GM20431 (cell line): ENCODE measurements at regions not wholly inside any gene's neighbourhood (a gene's known extent, or its start where the extent isn't known, plus 50 kb on each side); places are given as distances from the start of the nearest gene placed in this dataset.
"Not testable (repeated sequence)": the region's sequence is repeated elsewhere in the genome, so short reads cannot be mapped to it uniquely, and the experiment has no call there.

Source experiments
- in situ Hi-C: fragments of 300-500 bp; cut with MseI, MboI; formaldehyde crosslinking; loops from one replicate; pipeline ENCODE4 v1.15.0; 2020; ENCODE audit warnings: low sequenced_read_pairs; ENCODE audit not compliant: unreplicated experiment

DNA sequence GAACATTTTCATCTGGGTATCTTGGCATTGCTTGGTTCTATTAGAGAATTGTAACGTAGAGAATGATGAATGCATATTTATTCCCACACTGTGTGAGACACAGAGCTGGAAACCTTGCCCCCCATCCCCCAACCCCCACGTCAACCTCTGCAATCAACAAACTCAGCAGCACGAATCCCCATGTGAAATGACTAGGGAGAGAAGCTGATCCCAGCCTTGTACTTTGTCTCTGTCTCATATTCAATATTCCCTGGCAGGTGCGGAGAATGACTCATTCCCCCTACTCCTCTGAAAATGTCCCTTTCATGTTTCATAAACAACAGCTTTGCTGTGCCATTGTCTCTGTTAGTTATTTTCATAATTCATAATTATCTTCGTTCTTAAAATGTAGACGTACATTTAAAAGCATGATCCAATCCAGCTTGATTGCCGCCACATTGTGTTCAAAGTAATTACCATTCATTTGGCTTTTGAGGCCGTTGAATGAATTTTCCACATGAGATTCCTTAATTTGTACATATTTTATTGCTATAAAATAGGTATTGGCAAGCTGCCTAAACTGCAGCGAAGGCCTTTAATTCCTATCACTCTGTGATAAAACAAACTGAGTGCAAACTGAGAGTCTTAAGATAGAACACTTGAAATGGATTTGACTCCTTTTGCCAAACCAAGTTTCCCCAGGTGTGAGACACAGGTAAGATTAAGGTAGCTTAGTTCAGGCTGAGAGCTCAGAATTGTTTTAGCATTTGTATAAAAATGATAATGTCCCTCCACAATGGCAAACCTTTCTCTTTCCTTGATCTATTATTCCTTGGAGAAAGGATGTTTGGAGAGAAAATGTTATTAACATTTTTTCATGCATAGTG is 920.2 kb downstream of the TYW1 start:
- in situ Hi-C loops = no loop called here

DNA sequence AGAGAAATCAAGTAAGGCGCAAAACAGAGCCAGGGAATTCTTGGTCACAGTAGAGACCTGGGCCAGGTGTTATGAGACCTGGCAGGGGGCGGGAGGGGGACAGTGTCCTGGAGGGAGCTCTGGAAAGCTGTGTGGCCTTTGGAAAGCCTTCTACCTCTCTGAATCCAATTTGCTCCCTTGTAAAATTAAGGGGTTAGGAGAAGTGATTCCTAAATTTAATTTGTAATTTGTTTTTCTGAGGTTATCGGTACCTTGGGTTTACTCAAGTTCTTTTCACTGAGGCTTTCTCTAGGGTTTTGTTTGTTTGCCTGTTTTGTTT is 920.8 kb downstream of the TYW1 start:
- in situ Hi-C loops = no loop called here

DNA sequence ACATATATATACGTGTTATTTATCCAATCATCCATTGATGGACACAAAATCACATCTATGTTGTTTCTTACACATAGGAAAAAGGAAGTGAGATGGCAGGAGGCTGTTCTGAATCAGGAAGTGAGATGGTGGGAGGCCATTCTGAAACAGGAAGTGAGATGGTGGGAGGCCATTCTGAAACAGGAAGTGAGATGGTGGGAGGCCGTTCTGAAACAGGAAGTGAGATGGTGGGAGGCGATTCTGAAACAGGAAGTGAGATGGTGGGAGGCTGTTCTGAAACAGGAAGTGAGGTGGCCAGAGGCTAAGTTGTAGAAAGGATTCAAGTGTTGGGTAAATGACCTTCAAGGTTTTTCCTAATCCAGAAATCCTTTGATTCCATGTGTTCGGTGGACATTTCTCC is 921.5 kb downstream of the TYW1 start:
- in situ Hi-C loops = no loop called here

DNA sequence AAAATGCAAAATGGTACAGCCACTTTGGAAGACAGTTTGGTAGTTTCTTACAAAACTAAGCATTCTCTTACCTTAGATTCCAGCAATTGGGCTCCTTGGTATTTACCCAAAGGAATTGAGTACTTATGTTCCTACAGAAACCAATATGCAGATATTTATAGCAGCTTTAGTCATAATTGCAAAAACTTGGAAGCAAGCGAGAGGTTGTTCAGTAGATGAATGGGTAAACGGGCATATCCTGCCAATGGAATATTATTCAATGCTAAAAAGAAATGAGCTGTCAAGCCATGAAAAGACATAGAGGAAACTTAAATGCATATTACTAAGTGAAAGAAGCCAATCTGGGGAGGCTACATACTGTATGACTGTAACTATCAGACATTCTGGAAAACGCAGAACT is 926.7 kb downstream of the TYW1 start:
- in situ Hi-C loops = no loop called here

DNA sequence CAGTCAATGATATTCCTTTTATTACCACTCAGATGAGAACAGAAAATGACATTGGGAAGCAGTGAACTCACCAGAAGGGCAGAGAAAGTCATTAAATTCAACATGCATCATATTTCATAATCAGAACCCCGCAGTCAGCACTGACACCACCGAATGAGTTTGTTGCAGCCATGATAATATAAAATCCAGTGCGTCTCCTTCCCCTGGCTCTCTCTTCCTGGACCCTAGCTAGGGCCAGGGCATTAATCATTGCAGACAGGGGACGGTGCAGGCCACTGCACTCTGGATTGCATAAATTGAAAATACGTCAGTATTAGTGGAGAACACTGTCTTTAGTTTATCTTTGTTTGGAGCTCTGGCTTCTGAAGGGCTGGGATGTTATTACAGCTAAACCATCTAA is 931.5 kb downstream of the TYW1 start:
- in situ Hi-C loops = no loop called here

DNA sequence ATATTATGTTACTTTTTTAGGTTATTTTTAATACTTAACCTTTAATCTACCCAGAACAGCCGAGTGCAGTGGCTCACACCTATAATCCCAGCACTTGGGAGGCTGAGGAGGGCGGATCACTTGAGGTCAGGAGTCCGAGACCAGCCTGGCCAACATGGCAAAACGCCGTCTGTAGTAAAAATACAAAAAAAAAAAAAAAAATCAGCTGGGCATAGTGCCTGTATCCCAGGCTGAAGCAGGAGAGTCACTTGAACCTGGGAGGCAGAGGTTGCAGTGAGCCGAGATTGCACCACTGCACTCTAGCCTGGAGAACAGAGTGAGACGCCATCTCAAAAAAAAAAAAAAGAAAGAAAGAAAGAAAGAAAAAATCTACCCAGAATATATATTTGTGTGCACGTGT is 939.8 kb downstream of the TYW1 start:
- in situ Hi-C loops = not testable (repeated sequence)

DNA sequence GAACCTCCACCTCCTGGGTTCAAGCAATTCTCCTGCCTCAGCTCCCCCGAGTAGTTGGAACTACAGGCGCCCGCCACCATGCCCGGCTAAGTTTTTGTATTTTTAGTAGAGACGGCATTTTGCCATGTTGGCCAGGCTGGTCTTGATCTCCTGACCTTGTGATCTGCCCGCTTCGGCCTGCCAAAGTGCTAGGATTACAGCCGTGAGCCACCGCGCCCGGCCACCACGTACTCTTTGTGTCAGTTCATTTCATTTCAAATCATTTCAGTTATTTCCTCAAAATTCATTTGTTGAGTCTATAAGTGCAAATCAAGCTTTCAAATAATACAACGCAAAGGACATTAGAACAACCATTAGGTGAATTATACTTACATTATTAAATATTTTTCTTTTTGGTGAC is 943.8 kb downstream of the TYW1 start:
- in situ Hi-C loops = no loop called here

DNA sequence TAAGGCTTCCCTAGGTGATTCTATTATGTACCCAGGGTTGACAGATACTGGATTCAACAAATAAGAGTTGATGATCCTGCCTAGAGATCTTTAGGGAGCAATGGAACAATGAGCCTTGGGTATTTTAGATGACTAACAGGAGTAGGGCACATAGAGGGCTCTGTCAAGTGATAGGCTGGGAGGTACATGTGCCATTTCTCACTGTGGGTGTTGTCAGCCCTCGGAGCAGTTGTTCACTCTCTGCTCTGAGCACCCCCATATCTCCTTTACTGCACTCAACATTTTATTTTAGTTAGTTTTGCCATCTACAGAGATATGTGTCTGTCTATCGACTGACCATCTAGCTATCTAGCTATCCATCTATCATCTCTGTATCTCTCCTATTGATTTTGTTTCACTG is 950.6 kb downstream of the TYW1 start:
- in situ Hi-C loops = no loop called here

DNA sequence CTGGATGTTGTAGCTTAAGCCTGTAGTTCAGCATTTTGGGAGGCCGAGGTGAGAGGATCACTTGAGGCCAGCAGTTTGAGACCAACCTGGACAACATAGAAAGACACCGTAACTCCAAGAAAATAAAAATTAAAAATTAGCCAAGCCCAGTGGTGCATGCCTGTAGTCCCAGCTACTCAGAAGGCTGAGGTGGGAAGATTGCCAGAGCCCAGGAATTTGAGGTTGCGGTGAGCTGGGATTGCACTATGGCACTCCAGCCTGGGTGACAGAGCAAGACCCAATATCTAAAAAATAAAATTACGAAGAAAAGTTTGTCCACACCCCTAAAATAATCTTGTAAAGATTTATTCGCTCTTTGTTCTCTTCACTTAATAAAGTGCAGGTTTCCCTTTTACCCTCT is 951.0 kb downstream of the TYW1 start:
- in situ Hi-C loops = no loop called here

DNA sequence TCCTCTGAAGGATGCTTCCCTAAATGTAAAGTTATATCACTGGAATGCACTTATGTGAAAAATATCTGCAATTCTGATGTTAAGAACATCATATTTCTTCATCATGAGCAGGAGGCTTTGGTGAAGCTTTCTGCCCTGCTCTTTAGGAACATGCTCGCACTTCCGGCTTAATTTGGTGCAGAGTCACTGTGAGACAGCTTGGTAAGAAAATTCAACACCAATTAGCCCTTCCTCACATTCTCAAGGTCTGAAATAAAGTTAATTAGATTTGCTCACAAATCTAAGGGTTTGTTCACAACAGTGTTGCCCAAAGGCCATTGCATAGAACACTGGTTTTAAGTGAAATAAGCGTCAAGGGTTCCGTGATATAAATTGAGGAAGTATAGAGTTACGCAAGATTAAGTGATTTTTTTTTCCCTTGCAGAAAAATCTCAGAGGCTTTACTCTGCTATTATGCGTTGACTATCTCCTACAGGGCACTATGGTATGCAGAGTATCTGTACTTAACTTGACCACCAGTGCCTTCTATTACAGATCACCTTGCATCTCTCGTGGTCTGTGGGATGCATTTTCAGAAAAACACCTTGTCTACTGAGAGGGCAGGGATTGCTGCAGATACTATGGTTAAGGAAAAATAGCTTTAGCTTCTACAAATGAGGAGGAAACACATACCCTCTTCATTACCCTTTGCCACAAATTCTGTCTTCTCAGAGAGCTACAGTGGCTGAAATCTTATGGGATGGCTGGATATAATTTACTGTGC is 953.9 kb downstream of the TYW1 start:
- in situ Hi-C loops = no loop called here

DNA sequence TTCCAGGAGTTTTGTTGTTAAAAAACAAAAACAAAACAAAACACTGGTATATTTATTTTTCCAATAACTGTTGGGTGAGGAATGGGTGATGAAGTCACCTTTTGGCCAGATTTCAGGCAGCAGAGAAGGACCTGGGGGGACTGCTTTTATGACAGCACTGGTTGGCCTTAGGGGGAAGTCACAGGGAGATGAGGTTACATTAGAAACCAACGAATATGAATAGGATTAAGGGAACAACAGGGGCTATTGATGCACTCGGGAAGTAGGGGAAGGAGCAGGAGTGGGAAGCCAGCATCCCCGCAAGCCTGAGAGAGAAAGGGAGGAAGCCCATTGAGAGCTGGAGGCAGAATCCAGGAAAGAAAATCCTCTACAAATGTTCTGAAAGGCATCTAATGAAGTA is 958.4 kb downstream of the TYW1 start:
- in situ Hi-C loops = no loop called here

DNA sequence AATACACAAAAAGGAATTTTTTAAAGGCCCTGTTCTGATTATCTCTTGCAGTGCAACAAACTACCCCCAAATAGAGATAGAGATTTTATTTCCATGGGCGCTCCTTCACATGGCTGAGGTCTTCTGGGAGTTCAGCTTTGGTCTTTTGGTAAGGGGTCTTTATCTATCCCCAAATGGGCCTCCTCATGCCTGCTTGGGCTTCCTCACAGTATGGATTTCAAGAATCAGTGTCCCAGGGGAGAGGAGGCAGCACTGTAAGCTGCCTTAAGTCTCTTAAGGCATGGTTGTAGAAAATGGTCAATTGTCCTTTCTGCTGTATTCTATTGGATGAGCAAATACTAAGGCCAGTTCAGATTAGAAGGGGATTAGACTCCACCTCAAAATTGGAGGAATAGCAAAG is 966.2 kb downstream of the TYW1 start:
- in situ Hi-C loops = no loop called here

DNA sequence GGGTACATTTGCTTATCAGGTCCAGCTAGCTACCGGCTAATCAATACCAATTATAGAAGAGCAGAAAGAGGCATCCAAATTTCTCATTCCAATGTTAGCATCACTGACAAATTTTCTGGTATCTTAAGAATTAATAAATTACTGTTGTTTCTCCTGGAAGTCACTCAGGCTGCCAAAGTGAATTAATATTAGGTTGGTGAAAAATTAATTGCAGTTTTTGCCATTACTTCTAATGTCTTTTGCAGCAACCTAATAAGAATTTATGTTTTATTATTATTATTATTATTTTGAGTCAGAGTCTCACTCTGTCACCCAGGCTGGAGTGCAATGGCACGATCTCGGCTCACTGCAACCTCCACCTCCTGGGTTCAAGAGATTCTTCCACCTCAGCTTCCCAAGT is 979.9 kb downstream of the TYW1 start:
- in situ Hi-C loops = no loop called here

DNA sequence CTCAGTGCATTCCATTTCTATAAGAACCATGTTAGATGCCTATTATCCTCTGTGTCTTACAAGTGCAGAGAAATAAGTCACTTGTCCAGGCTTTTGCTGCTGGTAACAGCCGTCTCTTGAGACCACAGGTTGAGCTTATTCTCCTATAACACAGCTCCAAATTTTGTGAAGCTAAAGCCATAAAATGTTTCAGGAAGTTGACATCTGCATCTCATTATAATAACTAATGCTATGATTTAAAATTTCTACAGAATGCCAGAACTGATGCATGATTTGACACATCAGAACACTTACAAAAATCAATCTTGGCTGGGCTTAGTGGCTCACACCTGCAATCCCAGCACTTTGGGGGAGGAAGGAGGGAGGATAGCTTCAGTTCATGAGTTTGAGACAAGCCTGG is 986.9 kb downstream of the TYW1 start:
- in situ Hi-C loops = no loop called here

DNA sequence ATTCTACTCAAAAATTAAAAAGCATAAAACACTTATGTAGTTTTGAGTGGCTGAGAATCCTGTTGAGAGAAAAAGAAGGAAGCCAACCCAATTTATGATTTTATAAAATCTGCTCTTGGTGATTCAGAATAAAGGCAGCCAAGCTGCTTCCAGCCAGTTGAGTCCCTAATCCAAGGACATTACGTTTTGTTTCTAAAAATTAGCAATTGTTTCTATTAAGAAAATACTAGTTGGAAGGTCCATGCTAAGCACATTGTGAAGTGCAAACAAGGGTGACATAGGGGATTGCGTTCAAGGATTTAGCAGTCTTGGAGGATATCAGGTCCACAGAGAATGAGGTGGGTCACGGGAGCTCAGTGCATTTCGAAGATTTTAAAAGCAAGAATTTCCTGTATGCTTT is 987.7 kb downstream of the TYW1 start:
- in situ Hi-C loops = no loop called here

DNA sequence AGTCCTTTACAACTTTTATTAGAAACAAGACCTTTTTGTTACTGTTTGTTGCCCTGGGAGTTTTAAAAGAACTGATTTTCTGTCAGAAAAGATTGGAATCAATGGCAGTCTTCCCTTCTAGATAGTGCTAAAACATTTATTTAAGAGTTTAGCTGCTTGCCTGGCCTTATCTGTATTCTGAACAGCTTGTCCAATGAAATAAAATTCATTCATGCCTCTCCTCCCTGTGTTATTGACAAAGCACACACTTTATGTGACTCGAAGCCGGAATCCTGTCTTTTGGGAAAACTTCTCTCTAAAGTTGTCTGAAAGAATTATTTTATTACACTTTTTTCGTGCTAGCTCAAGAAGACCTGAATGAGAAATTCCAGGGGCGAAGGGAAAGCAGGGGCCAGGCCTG is 992.5 kb downstream of the TYW1 start:
- in situ Hi-C loops = no loop called here

DNA sequence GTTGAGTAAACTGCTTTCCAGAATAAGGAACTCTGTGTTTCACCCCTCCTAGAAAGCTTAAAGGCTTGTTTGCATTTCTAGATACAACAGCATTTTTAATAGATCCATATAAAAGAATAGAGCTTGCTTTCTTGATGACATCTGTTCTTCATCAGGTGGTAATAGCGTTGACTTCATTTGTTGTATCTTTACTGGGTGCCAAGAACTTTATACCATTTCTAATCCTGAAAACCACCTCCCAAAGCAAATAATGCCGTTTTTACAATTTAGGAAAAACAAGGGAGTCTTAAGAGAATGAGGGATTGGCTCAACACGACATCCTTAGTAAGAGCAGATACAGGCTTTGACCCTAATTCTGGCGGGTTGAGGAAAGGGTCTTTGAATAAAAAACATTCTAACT is 993.4 kb downstream of the TYW1 start:
- in situ Hi-C loops = no loop called here

DNA sequence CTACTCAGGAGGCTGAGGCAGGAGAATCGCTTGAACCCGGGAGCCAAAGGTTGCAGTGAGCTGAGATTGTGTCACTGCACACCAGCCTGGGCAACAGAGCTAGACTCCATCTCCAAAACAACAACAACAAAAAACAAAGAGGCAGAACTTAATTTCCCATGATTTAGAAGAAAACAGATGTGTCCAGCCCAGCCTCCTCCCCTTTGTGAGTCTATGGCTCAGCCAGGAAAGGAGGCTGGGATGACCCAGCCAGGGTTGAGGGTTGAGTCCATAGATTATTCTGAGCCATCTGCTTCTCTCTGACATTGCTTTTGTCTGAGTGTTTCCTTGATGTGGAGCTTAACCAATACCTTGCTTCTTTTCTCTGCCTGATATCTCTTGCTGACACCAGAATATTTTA is 994.1 kb downstream of the TYW1 start:
- in situ Hi-C loops = no loop called here

DNA sequence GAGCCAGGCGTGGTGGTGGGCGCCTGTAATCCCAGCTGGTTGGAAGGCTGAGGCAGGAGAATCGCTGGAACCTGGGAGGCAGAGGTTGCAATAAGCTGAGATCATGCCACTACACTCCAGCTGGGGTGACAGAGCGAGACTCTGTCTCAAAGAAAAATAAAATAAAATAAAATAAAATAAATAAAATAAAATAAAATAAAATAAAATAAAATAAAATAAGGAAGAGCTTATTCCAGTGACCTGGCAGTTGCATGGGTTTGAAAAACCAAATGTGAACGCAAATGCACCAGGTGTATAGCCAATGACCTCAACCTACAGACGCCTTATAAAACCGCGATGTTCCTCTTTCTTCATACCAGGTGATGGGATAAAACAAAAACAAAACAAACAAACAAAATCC is 995.7 kb downstream of the TYW1 start:
- in situ Hi-C loops = no loop called here

DNA sequence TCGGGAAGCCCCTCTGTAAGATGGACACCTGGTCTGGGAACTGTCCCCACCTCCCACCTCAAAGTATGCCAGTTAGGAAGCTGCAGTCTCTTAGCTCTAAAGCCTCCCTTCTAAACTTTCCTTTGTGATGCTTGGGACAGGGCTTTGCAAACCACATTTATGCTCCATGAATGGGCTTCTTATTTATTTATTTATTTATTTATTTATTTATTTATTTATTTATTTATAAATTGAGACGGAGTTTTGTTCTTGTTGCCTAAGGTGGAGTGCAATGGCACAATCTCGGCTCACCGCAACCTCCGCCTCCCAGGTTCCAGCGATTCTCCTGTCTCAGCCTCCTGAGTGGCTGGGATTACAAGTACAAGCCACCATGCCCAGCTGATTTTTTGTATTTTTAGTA is 1009.4 kb downstream of the TYW1 start:
- in situ Hi-C loops = no loop called here

DNA sequence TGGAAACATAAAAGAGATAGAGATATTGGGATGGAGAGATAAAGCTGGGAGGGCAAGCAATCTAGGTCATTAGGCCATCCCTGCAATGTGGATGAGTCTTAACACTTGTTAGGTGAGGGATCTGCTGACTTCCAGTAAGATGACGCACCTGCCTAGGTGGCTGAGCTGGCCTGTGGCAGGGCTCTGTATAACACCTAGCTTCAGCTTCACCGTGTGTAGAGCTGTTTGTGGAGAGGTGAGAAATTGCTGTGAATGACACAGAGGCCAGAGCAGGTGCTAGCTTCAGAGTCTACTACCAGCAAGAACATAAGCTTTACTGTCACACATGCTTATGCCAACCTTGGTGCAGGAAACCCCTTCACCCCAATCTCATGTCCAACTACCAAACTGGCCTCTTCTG is 1010.0 kb downstream of the TYW1 start:
- in situ Hi-C loops = no loop called here

DNA sequence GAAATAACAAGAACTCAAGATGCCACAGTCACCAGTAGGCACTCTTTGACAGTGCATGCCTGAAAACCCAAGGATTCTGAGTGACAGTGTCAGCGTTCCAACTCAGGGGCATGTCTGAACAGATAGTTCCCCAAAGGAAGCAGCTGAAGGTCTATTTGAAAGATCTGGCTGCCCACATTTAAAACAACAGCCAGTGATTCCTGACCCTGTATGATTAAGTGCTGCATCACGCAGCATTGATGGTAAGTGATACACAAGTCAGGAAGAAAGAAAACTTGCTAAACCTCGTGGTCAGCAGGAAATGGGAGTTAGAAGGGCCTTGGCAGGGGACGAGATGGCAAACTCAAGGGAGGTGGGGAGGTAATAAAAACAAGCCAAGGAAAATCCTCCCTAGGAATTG is 1013.1 kb downstream of the TYW1 start:
- in situ Hi-C loops = no loop called here
